DMS 273 treated with DMSO at 0.1 percent for 48 hours (cell line): ENCODE measurements at regions not wholly inside any gene's neighbourhood (a gene's known extent, or its start where the extent isn't known, plus 50 kb on each side); places are given as distances from the start of the nearest gene placed in this dataset.

ENCODE experiments used
- DNase-seq: peaks from one replicate; lab custom pipeline; 2025; lab: John Stamatoyannopoulos, UW

GRCh38 chr4:65917486-65917885 lies 247.2 kb upstream of the EPHA5 start:
- DNase-seq: no peak

- no peak for DNase-seq
These were observed 241.4 kb upstream of the EPHA5 start for GRCh38 chr4:65911720-65912119.

GRCh38 chr4:65893957-65894755 lies 223.9 kb upstream of the EPHA5 start:
- DNase-seq: no peak

- no peak for DNase-seq
These were observed 223.0 kb upstream of the EPHA5 start for GRCh38 chr4:65893271-65893670.

GRCh38 chr4:65880594-65880993 lies 210.3 kb upstream of the EPHA5 start:
- no peak for DNase-seq

- no peak for DNase-seq
These were observed 198.0 kb upstream of the EPHA5 start for GRCh38 chr4:65868096-65868824.

GRCh38 chr4:65865489-65865888 lies 195.2 kb upstream of the EPHA5 start:
- DNase-seq: no peak

- no peak for DNase-seq
These were observed 191.7 kb upstream of the EPHA5 start for GRCh38 chr4:65861993-65862392.

GRCh38 chr4:65845199-65845773 lies 175.0 kb upstream of the EPHA5 start:
- DNase-seq: no peak

- no peak for DNase-seq
These were observed 169.1 kb upstream of the EPHA5 start for GRCh38 chr4:65839164-65839931.

- DNase-seq: no peak
These were observed 164.4 kb upstream of the EPHA5 start for GRCh38 chr4:65834707-65835106.

- DNase-seq: no peak
These were observed 161.5 kb upstream of the EPHA5 start for GRCh38 chr4:65831828-65832227.

- no peak for DNase-seq
These were observed 154.9 kb upstream of the EPHA5 start for GRCh38 chr4:65825116-65825753.

GRCh38 chr4:65819192-65819591 lies 148.9 kb upstream of the EPHA5 start:
- DNase-seq: no peak

GRCh38 chr4:65805936-65806335 lies 135.6 kb upstream of the EPHA5 start:
- no peak for DNase-seq

- DNase-seq: no peak
These were observed 129.2 kb upstream of the EPHA5 start for GRCh38 chr4:65799513-65799912.

- no peak for DNase-seq
These were observed 128.3 kb upstream of the EPHA5 start for GRCh38 chr4:65798498-65799127.

GRCh38 chr4:65791812-65792308 lies 121.6 kb upstream of the EPHA5 start:
- DNase-seq: no peak

- no peak for DNase-seq
These were observed 121.0 kb upstream of the EPHA5 start for GRCh38 chr4:65791111-65791811.

GRCh38 chr4:65789805-65790204 lies 119.5 kb upstream of the EPHA5 start:
- no peak for DNase-seq

GRCh38 chr4:65789341-65789740 lies 119.1 kb upstream of the EPHA5 start:
- no peak for DNase-seq
